GM12878 (cell line): ENCODE measurements at regions not wholly inside any gene's neighbourhood (a gene's known extent, or its start where the extent isn't known, plus 50 kb on each side); places are given as distances from the start of the nearest gene placed in this dataset.
A peak's percentile ranks its signal among the peaks of the same experiment; 100 is the strongest.

Experiments used
- BMI1 ChIP-seq: fragments of 450-650 bp; IDR thresholded peaks from 2 replicates; pipeline ENCODE4 v1.6.1; 2016; ENCODE audit warnings: mild to moderate bottlenecking, moderate library complexity, borderline replicate concordance
- CHD4 ChIP-seq: fragments of 200-600 bp; sonication (generic); IDR thresholded peaks from 2 replicates; pipeline ENCODE4 v1.6.1; 2016; ENCODE audit warnings: mild to moderate bottlenecking
- CTCF ChIP-seq, 3 experiments: IDR thresholded peaks in 2 of 3; conservative IDR thresholded peaks in 1 of 3; 2 replicates each; pipeline ENCODE4 v1.5.1; 2011; ENCODE audit warnings: low read depth in 3 of 3, low read length in 3 of 3, mild to moderate bottlenecking in 3 of 3, control low read depth in 2 of 3, moderate library complexity in 2 of 3, inconsistent platforms in 1 of 3, mixed read lengths in 1 of 3; ENCODE audit not compliant: control insufficient read depth in 2 of 3, insufficient read depth in 1 of 3; ENCODE audit errors: extremely low read depth in 1 of 3
- JUND ChIP-seq: IDR thresholded peaks from 2 replicates; pipeline ENCODE4 v1.6.1; 2012; ENCODE audit warnings: low read depth, mild to moderate bottlenecking, low read length, improper control_type of control experiment, moderate library complexity
- MYC ChIP-seq: IDR thresholded peaks from 2 replicates; pipeline ENCODE4 v1.6.1; 2011; ENCODE audit warnings: mild to moderate bottlenecking, low read length, moderate library complexity, inconsistent platforms; ENCODE audit not compliant: insufficient read depth, insufficient replicate concordance, insufficient read length, severe bottlenecking
- PAX5 ChIP-seq: IDR thresholded peaks from 2 replicates; pipeline ENCODE4 v1.6.1; 2011; ENCODE audit warnings: low read depth, low read length, borderline replicate concordance
- POLR2A ChIP-seq: IDR thresholded peaks from 2 replicates; pipeline ENCODE4 v1.6.1; 2011; ENCODE audit warnings: low read depth, mild to moderate bottlenecking, low read length
- POLR2AphosphoS5 ChIP-seq: IDR thresholded peaks from 2 replicates; pipeline ENCODE4 v1.6.1; 2011; ENCODE audit warnings: mild to moderate bottlenecking, low read length, inconsistent platforms

DNA sequence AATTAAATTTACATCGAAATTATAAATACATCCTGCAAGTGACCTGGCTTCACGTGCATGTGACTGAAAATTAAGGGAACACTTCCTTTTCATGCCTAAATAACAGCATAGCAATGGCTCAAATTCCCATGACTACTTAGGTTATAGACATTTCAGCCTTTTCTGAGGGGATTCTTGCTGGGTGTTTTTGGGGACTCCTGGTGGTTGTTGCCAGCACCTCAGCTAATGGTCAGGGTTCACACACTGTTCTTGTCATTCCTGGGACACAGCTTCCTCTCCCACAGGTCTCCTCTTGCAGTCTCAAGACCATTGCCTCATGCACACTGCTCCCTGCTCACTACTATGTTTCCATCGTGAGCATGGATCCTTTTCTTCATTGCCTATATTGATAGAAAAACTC is 148.9 kb upstream of the GLI3 start:
- no peak for TF ChIP-seq POLR2AphosphoS5
- 0 out of 6 replicates have a peak, but pooled peaks of 1 of the 3 experiments have one; percentile 3 for TF ChIP-seq CTCF (IDR thresholded peaks at IDR 0.05 in 2 of 3, conservative IDR thresholded peaks at IDR 0.05 in 1 of 3; ENCODE audit: control insufficient read depth in 2 of 3, extremely low read depth in 1 of 3, insufficient read depth in 1 of 3, low read depth in 3 of 3, low read length in 3 of 3)
- TF ChIP-seq PAX5, result no peak
- TF ChIP-seq POLR2A, result no peak
- TF ChIP-seq JUND, result no peak
- TF ChIP-seq BMI1, result no peak
- no peak for TF ChIP-seq CHD4
- no peak for TF ChIP-seq MYC
